Heart left ventricle (tissue), 16 donors: ENCODE measurements at regions not wholly inside any gene's neighbourhood (a gene's known extent, or its start where the extent isn't known, plus 50 kb on each side); places are given as distances from the start of the nearest gene placed in this dataset.
A peak's percentile ranks its signal among the peaks of the same experiment; 100 is the strongest.

ENCODE experiments used
- ATAC-seq, 4 donors: fragments of 200-7000 bp; cut with Tn5 transposase; one replicate each; pipeline ENCODE4 v1.9.1; 2020 to 2022; ENCODE audit warnings: moderate library complexity in 4 of 4, mild to moderate bottlenecking in 3 of 4, moderate number of reproducible peaks in 1 of 4
- DNase-seq, 5 donors: peaks; one replicate each; pipeline ENCODE4 v3.0.0-alpha.2; 2020
- H3K27ac ChIP-seq, 12 donors: fragments of 200-600 bp; sonication (generic) in 4 of 12; one replicate each; pipeline versions ENCODE4 v1.5.0 to v1.8.0; 2016 to 2022; ENCODE audit warnings: mild to moderate bottlenecking in 2 of 12
- H3K27me3 ChIP-seq, 9 donors: fragments of 200-600 bp; sonication (generic) in 2 of 9; one replicate each; pipeline versions ENCODE4 v1.5.1 to v1.8.0; 2016 to 2022; ENCODE audit warnings: mild to moderate bottlenecking in 3 of 9
- H3K36me3 ChIP-seq, 9 donors: fragments of 200-600 bp; sonication (generic) in 2 of 9; one replicate each; pipeline versions ENCODE4 v1.5.0 to v1.8.0; 2018 to 2022; ENCODE audit warnings: mild to moderate bottlenecking in 2 of 9
- H3K4me1 ChIP-seq, 12 donors: fragments of 200-600 bp; sonication (generic) in 4 of 12; one replicate each; pipeline versions ENCODE4 v1.5.0 to v1.8.0; 2016 to 2022; ENCODE audit warnings: mild to moderate bottlenecking in 3 of 12
- H3K4me3 ChIP-seq, 12 donors: fragments of 200-600 bp; sonication (generic) in 4 of 12; one replicate each; pipeline versions ENCODE4 v1.5.0 to v1.8.0; 2017 to 2022; ENCODE audit warnings: mild to moderate bottlenecking in 9 of 12, moderate library complexity in 4 of 12
- H3K9me3 ChIP-seq, 12 donors: fragments of 200-600 bp; sonication (generic) in 4 of 12; one replicate each; pipeline versions ENCODE4 v1.5.0 to v1.8.0; 2016 to 2022; ENCODE audit warnings: mild to moderate bottlenecking in 1 of 12
- CTCF ChIP-seq, 12 donors: fragments of 200-600 bp; sonication (generic) in 4 of 12; IDR thresholded peaks; one replicate each; pipeline versions ENCODE4 v1.5.0 to v1.8.0; 2018 to 2022; ENCODE audit warnings: antibody characterized with exemption in 12 of 12, mild to moderate bottlenecking in 5 of 12
- POLR2A ChIP-seq, 2 donors: fragments of 450-650 bp; IDR thresholded peaks; one replicate each; pipeline ENCODE4 v1.6.1; 2017; ENCODE audit warnings: antibody characterized with exemption in 2 of 2, mild to moderate bottlenecking in 2 of 2, moderate library complexity in 2 of 2
- WGBS, 4 donors: extraction: QIAGEN DNeasy Blood & Tissue Kit in 2 of 4; methylation state at CpG; one replicate each; pipeline versions ENCODE4 v1.1.5 to v1.1.7; 2013 to 2018; 5-methylcytosine and 5-hydroxymethylcytosine counted together
- intact Hi-C, 10 donors: fragments of 100-400 bp; cut with DNase I; formaldehyde crosslinking; loops; one replicate each; pipeline versions ENCODE4 v1.11.1 to v1.14.2; 2022
- donor health status: ischemic (EF 13 %, LVEDD 7.1; RV severe dilation, severe dysfunction).
- donor health status: healthy with polysubstance abuse.
- donor health status: DM: no; HTN: yes; CAD: no.
- donor health status: DM: no; HTN: no; CAD: no.
- donor health status: ischemic (EF 25% LVEDD 6.9; RV normal size, moderate dysfunction).
- donor health status: ischemic (EF 25% LVEDD 5.7; RV mildly dilated, moderate dysfunction).
- donor health status: healthy.
- donor health status: DM: yes; HTN: yes; CAD: no.
- donor health status: ischemic (EF 35%, LVEDD 5.7; RV mildly dilated, moderate dysfunction).
- donor health status: nonischemic (EF 11% LVEDD 7.7; RV severe dilation, severe dysfunction).
- donor health status: DM: yes; HTN: yes; CAD: no.
- donor health status: PGD.
- donor health status: ischemic (EF 29% LVEDD 5.4; RV normal size, mild dysfunction).
- donor health status: nonischemic (EF 23%, LVEDD 6.1; RV moderate dilation, normal function).

- DNase-seq = no peak
- no peak for TF ChIP-seq POLR2A (IDR thresholded peaks at IDR 0.05)
- Histone ChIP-seq H3K4me1 (no peaks in the 10 kb centered on the region), H3K27ac (no peak overlapping the region), H3K4me3 (no peak overlapping the region), H3K27me3 (no peaks in the 10 kb centered on the region), H3K36me3 (no peaks in the 10 kb centered on the region), H3K9me3 (no peaks in the 10 kb centered on the region)
- intact Hi-C loops = no loop called here
- WGBS, 4 donors = 72 to 78% (median 76%) methylated on average over 7 of the region's 7 CpGs
- no peak for ATAC-seq
These were observed 442.7 kb upstream of the NR2F2 start for GRCh38 chr15:95887666-95888390.

- no peak for TF ChIP-seq POLR2A (IDR thresholded peaks at IDR 0.05)
- TF ChIP-seq CTCF (IDR thresholded peaks at IDR 0.05) = peak in 1 of 12 donors; percentile 7
- Histone ChIP-seq H3K4me1 (no peaks in the 10 kb centered on the region), H3K4me3 (no peak overlapping the region), H3K9me3 (no peaks in the 10 kb centered on the region), H3K27me3 (no peaks in the 10 kb centered on the region), H3K27ac (no peak overlapping the region), H3K36me3 (no peaks in the 10 kb centered on the region)
- intact Hi-C loops = no loop called here
- WGBS, 4 donors = 83 to 93% (median 85%) methylated on average over 1 of the region's 1 CpG
- no peak for ATAC-seq
- no peak for DNase-seq
These were observed 441.7 kb upstream of the NR2F2 start for GRCh38 chr15:95888762-95889161.

GRCh38 chr15:95894407-95894956 is 436.0 kb upstream of the NR2F2 start:
- TF ChIP-seq CTCF (IDR thresholded peaks at IDR 0.05) (no peak), POLR2A (IDR thresholded peaks at IDR 0.05) (no peak)
- WGBS, 4 donors = 56 to 67% (median 64%) methylated on average over 2 of the region's 2 CpGs
- no peak for ATAC-seq

GRCh38 chr15:95895508-95895907 is 435.0 kb upstream of the NR2F2 start:
- Histone ChIP-seq H3K27me3 (no peaks in the 10 kb centered on the region), H3K36me3 (no peaks in the 10 kb centered on the region), H3K4me3 (no peak overlapping the region), H3K4me1 (peaks cover 0 to 3% (median 0%) of the 10 kb centered on the region in 12 donors), H3K27ac (no peak overlapping the region), H3K9me3 (no peaks in the 10 kb centered on the region)
- no peak for TF ChIP-seq POLR2A (IDR thresholded peaks at IDR 0.05)
- no peak for TF ChIP-seq CTCF (IDR thresholded peaks at IDR 0.05)
- DNase-seq = no peak
- no peak for ATAC-seq
- intact Hi-C loops = no loop called here

More at GRCh38 chr15:95894407-95894956, 436.0 kb upstream of the NR2F2 start:
- DNase-seq = no peak
- peaks cover 0 to 3% (median 0%) of the 10 kb centered on the region in 12 donors for H3K4me1 ChIP-seq
- intact Hi-C loops = no loop called here
- H3K9me3 ChIP-seq = no peaks in the 10 kb centered on the region
- H3K4me3 ChIP-seq = no peak overlapping the region
- H3K27me3 ChIP-seq = no peaks in the 10 kb centered on the region
- no peaks in the 10 kb centered on the region for H3K36me3 ChIP-seq
- H3K27ac ChIP-seq = no peak overlapping the region
